SHP77 (cell line): ENCODE measurements at regions not wholly inside any gene's neighbourhood (a gene's known extent, or its start where the extent isn't known, plus 50 kb on each side); places are given as distances from the start of the nearest gene placed in this dataset.

Source experiments
- DNase-seq, 2 experiments: peaks; one replicate each; lab custom pipeline; 2025; lab: John Stamatoyannopoulos, UW

DNA sequence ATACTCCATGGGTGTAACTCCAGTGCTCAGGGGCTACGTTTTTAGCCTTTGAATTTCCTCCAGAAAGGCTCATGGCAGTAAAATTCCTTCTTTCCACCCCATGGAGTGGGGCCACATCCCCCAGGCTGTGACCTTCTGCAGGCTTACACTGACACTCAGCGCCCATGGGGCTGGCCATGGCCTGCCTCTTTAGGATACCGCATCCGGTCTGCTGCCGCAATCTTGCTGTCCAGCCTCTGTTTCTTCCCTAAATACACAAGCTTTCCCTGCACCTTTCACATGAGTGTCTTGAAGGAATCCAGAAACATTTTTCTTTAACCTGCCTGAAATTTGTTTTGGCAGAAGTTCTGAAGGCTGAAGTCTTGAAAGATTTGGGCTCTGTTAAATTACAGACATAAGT lies 170.5 kb downstream of the NTMT2 start:
- no peak for DNase-seq

DNA sequence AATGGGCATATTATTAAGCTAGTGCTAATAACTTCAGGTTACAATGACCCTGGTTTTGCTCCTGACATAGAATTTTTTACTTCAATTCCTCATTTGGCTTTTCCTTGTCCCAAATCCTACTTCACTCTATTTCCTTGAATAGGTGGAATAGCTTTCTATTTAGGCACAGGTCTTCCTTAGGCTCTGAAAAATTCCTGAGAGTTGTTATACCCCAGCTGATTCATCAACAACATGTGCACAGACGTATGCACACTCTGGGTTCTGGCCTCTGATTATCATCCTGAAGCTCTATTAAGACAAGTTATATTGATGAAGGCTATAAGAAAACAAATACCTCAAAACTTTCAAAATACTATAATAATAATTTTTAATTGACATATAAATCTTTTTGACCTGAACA lies 172.4 kb downstream of the NTMT2 start:
- no peak for DNase-seq

DNA sequence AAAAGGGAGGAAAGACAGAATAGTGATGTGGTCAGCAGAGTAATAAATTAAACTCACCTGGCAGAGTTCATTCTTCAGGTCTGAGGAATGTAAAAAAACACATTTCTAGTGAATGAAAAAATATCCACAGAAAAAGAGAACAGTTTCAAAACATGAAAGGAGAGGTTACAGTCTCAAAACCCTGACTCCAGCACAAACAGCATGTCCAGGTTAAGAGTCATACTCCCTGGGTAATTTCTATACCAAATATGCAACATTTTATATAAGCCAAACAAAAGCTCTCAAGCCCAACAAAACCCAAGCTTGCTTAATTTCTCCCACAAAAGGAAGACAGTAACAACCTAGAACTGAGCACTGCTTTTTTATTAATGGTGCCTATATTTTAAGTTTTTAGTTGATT lies 173.0 kb downstream of the NTMT2 start:
- DNase-seq: no peak

DNA sequence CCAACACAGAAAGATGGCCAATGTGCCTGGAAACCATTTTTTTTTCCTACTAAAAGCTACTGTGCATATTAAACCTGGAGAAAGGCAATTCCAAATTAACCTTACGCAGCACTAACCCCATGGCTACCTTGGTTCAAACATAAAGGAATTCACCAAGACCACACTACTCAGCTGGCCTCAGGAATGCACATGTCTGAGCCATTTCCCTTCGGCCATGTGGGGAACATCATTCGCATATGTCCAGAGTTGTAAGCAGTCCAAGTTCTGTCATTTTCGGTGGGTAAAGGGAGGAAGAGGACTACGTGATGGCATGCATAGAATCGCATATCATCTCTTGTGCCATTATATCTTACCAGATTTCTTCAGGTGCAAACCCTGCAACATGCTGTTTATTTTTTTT lies 175.4 kb downstream of the NTMT2 start:
- DNase-seq: no peak

DNA sequence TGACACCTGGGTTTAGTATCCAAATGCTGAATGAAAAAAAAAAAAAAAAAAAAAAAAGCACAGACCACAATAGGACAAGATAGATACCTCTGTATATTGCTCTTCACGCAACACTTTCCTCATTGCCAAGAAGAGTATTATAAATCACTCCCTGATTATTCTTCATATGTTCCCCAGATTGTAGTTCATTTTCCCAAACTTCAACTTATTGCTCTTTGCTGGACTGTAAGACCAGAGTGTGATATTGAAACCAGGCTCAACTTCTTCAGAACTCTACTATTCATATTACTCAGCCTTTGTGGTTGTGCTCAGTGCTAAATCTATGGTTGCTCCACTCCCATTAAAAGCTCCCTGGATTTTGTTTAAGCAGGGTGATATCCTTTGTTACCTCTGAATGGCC lies 180.4 kb downstream of the NTMT2 start:
- no peak for DNase-seq

DNA sequence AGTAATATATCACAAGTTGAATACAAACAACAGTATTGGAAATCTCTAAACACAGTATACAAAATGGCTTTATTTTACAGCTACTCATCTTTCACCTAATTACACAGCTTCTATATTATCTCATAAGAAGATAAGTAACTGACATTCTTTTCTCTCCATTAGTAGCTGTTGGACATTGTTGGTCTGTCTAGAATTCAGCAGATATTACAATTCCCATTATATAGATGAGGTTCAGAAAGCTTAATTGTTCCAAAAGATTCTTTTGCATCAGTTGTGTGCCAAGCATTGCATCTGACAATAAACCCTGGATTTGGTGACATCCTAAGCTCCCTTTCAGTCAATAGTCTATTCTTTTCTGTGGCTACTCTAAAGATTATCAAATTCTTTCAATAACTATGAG lies 187.0 kb downstream of the NTMT2 start:
- DNase-seq: no peak

DNA sequence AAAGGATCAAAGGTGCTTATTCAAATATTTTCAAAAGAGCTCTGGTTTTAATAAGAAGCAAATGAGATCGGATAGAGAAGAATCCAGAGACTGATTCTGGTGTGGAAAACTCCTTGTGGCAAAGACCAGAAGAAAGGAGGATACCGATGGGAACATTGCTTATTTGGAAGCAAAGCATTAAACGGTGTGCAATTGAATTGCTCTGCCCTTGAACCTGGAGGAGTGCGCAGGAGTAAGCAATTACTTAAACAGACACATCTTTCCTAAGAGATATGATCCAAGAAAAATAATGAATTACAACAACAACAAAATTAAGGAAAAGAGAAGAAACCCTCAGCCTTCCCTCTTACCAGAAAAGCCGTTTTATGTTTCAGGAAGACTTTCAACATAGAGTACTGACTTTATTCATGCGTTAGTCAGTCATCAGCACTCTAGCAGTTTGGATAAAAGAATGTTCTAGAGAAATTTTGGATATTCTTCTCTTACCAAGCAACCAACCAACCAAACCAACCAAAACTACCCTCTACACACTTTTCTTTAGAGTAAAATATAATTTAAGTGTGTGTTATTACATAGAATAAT lies 191.7 kb downstream of the NTMT2 start:
- DNase-seq: no peak

DNA sequence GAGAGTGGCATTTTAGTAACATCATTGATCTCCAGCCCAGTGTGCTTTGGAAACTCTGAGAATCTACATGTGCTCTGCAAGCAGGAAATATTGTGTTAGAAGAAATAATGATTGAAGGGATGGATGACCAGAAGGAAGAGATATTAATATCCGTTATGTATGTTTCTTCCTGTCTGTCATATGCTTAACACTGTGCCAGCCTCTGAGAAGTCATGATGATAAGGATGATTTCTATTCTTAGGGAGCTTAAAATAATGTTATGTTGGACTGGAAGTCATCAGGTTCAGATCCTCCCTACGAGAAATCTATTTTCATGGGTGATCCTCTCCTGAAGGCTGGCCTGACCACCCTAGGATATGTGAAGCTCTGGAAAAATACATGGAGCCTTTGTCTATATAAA lies 192.4 kb upstream of the GORAB start:
- DNase-seq: no peak

DNA sequence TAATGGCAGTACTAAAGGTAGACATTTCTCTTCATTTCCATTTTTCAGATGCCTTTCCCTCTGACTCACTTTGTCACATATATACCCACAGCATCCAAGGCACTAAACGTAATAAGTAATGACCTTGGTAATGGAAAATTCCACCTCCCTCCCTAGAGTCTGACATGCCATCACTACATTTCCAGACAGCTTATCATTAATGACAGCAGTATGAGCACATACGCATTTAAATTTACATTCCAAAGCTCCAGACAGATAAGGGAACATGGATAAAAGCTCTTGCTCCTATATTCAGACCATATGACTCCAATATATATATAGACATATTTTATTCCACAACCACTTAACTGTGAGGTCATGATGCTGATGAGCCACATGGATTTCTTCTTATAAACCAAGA lies 191.7 kb upstream of the GORAB start:
- no peak for DNase-seq

DNA sequence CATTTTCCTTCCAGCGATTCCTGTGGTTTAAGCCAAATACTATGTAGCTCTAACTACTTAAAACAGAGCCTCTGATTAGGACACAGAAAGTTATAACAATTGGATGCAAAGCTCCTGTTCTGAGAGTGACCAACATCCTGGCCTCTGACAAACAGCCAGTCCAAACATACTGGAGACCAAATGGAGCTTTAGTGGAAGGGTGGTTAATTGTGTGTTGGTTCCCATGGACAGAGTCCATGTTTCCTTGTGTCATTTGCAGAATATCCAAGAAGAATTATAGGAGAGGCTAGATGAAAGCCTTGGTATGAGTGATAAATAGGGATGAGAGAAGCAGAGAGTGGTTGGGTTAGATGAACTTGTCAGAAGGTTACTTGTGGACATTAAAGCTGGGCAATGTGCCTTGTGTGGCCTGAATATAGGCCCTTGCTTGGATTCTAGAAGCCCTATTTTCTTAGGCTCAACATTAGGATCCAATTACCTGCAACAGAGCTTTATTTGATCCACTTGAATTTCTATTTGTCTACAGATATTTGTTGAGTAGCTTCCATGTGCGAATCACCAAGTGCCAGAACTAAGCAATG lies 180.5 kb upstream of the GORAB start:
- DNase-seq: no peak

DNA sequence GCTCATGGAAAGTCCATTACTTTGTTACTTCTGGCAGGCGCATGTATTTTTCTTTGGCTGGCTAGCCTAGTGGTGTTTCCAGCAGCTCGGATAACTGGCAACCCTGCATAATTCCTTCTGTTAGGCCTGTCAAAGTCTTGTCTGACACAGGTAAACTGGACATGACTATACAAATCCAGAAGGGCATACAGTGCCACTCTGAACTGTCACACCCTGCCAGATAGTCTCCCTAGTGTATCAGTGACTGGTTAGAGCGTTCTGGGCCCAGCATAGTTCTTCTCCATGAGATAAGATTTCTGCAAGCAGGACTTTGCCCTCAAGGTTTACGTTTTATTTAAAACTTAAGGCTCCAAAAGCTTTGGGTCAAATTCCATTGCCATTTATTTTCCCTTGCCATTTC lies 177.7 kb upstream of the GORAB start:
- no peak for DNase-seq

DNA sequence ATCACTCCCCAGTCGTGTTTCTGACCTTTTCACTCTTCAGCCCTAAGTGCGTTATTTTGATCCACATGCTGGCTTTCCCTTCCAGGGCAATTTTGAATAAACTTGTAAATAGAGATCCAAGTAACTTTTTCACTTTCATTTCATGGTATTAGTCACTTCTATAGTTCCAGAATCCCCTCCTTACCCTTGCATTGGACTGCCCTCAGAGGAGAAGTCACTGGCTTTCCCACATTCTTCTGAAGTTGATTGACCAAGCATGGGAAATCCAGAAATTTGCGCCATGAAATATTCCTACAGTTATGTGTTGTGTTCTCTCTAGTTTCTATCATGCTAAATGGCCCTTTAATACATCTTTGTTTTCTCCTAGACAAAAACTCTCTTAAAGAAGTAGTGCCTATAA lies 177.3 kb upstream of the GORAB start:
- DNase-seq: no peak

DNA sequence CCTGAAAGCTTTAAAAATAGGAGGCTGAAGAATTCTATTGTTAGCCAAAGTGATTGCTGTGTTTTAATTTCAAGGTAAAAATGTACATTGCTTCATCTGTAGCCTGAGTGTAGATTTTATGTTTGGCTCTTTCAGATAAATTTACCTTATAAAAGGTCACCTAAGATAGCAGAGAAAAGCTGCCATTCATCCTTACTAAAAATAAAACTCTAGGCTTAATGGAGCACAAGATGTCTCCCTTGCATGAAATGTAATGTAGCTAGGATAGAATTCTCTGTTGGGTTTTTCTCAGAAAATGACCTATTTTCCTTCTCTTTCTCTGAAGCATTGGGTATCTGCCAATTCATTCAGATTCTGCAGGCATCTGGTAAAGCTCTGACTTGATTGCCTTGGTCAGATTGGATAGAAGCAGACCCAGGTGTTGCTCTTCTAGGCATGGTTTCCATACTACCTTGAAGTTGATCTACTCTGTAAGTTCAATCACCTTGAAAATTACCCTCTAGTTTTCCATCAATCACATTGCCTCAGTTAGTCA lies 176.6 kb upstream of the GORAB start:
- no peak for DNase-seq

DNA sequence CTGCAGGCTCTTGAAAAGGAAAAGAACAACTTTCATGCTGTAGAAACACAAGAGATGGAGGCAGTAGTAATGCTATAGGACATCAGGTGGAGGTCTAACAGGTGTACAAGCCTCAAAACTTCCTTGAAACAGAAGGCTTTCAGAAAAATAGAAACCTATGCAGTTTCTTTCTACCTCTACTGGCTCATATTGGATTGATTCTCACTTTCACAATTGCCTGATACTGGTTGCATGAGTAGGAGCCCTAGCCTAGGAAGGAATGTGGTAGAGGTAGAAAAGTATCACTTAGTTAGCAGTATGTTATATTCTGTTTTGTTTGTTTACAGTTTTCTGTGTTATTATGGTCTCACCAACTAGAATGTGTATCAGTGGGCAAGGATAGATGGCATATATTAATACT lies 175.4 kb upstream of the GORAB start:
- DNase-seq: no peak

DNA sequence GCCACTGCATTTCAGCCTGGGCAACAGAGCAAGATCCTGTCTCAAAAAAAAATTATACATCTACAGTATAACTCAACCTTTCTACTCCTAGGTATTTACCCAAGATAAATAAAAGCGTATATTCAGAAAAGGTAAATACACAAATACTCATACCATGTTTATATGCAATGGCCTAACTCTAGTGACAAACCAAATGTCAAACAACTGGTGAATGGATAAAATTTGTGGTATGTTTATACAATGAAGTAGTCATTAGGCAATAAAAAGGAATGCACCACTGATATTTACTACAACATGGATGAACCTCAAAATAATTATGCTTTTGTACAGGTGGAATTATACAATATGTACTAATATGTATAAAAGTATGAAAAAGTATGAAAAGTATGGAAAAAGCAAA lies 174.2 kb upstream of the GORAB start:
- no peak for DNase-seq

DNA sequence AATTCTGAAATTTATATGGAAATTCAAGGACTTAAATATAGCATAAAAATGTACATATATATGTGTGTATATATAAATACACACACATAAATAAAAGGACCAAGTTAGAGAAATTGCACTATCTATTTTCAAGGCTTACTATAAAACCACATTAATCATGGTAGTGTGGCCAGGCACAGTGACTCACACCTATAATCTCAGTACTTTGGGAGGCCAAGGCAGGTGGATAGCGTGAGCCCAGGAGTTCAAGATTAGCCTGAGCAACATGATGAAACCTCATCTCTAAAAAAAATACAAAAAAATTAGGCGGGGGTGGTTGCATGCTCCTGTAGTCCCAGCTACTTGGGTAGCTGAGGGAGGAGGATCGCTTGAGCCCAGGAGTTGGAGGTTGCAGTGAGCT lies 171.4 kb upstream of the GORAB start:
- no peak for DNase-seq

DNA sequence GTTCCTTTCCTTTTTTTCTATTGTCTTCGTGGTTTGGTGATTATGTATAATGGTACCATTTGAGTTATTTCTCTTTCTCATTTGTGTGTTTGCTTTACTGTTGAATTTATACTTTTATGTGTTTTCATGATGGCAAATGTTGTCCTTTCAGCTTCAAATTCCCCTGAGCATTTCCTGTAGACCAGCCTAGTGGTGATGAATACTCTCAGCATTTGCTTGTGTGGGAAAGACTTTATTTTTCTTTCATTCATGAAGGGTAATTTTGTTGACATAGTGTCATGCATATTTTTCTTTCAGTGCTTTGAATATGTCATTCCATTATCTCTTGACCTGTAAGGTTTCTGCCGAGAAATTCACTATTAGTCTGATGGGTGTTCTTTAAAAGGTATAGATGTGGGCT lies 166.6 kb upstream of the GORAB start:
- no peak for DNase-seq

DNA sequence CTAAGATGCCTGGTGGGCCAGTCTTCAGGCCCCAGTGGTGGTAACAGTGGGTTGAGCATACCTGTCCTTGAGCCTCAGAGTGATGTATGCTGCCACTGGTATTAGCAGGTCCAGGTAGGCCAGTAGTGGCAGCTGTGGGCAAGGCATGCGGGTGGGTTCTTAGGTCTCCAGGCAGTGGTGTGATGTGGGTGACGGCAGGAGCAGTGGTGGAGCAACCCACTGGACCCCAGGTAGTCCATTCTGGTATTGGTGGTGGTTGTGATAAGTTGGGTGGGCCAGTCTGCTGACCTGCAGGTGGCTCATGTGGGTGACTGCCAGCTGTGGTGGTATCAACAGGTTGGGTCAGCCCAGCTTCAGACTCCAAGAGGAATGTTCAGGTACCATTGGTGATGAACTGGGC lies 165.0 kb upstream of the GORAB start:
- DNase-seq: no peak

DNA sequence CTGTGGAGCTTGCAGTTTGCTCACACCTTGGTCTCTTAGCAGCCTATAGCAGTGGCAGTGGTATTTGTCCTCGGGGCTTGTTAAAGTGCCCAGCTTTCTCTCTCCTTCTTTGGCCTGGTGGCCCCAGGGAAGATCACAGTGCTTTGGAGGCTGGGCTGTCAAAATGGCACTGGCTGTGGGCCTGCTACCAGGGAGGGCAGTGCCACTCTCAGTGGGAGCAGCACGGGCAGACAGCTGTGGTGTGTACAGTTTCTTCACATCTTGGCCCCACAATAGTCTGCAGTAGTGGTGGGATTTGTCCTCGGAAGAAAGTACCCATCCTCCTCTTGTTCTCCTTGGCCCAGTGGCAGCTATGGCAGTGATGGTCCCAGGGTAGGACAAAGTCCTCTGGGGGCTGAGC lies 164.4 kb upstream of the GORAB start:
- DNase-seq: no peak

DNA sequence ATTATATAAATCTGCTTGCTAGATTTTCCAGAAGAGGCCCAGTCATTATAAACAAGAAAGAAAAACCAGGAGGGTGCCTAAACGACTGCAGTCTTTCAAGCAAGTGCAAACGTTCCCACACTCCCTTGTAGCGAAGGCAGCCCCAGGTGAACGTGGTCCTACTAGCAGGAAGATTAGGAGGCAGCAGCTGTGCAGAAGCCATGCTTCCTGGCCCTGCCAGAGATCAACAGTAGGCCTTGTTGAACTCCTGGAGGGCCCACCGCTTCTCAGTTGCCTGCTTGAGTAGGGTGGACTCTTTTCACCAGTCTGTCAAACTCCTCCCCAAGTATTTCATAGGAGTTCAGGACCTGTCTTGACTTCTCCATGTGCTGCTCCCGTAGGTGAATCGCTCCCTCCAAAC lies 163.0 kb upstream of the GORAB start:
- peak in 1 of 2 experiments; percentile 9 for DNase-seq

DNA sequence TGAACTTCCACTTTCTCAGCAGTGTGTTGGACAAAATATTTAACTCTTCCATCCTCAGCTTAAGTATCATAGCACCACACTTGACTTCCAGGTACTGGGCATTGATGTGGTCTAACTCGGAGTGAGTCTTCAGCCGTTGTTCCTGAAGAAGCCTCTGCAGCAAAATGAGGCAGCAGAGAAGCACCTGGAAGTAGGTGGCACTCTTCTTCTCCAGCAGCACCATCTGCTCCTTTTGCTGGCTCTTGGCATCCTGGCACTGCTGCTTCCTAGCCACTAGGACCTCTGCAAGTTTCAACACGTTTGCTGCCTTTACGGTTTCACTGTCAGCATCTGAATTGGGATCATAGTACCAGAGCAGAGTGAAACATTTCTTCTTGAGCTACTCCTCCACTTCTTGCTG lies 162.5 kb upstream of the GORAB start:
- DNase-seq: no peak

DNA sequence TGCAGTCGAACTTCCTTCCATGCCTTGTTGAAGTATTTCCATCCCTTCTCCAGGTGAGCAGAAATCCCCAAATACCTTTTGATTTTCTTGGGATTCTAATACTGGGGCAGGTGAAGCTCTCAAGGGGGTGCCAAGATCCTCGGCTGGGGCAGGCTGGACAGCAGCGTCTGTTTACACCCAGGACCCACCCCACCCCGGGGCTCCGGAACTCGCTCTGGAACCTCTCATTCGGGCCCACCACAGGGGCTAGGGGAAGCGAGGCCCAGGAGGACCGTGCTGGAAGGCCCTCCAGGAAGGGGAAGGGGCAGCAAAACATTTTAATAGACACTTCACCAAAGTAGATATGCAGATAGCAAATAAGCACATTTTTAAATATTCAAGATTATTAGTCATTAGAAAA lies 161.9 kb upstream of the GORAB start:
- DNase-seq: no peak

DNA sequence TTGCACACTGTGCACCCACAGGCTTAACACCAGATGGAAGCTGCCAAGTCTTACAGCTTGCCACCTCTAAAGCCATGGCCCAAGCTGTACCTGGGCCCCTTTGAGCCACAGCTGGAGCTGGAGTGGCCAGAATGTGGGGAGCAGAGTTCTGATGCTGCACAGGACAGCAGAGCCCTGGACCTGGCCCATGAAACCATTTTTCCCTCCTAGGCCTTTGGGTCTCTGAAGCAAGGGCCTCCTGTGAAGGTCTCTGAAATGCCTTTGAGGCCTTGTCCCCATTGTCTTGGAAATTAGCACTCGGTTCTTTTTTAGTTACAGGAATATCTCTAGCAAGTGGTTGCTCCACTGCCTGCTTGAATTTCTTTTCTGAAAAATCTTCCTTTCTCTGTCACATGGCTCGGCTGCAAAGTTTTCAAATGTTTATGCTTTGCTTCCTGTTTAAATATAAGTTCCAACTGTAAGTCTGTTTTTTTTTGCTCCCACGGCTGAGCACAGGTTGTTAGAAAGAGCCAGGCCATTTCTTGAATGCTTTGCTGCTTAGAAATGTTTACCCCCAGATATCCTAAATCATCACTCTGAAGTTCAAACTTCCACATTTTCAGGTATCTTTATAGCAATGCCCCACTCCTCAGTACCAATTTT lies 156.8 kb upstream of the GORAB start:
- DNase-seq: no peak
